Right lobe of liver (tissue), 6 donors: ENCODE measurements at regions not wholly inside any gene's neighbourhood (a gene's known extent, or its start where the extent isn't known, plus 50 kb on each side); places are given as distances from the start of the nearest gene placed in this dataset.

Source experiments
- ATAC-seq, 4 donors: fragments of 200-7000 bp; cut with Tn5 transposase; one replicate each; pipeline ENCODE4 v1.9.1; 2020; ENCODE audit warnings: mild to moderate bottlenecking in 4 of 4, moderate library complexity in 4 of 4
- DNase-seq, 3 donors: peaks; one replicate each; pipeline ENCODE4 v3.0.0-alpha.2; 2020
- H3K27ac ChIP-seq, 3 donors: fragments of 200-600 bp; one replicate each; pipeline ENCODE4 v1.8.0; 2022
- H3K27me3 ChIP-seq, 2 donors: fragments of 200-600 bp; one replicate each; pipeline ENCODE4 v1.8.0; 2022
- H3K36me3 ChIP-seq, 4 donors: fragments of 200-600 bp; sonication (generic) in 1 of 4; one replicate each; pipeline versions ENCODE4 v1.5.1 to v1.8.0; 2017 to 2022; ENCODE audit warnings: control low read depth in 1 of 4
- H3K4me1 ChIP-seq, 4 donors: fragments of 200-600 bp; sonication (generic) in 1 of 4; one replicate each; pipeline versions ENCODE4 v1.5.1 to v1.8.0; 2017 to 2022; ENCODE audit warnings: control low read depth in 1 of 4
- H3K4me3 ChIP-seq, 3 donors: fragments of 200-600 bp; one replicate each; pipeline ENCODE4 v1.8.0; 2022
- H3K9me3 ChIP-seq, 4 donors: fragments of 200-600 bp; sonication (generic) in 1 of 4; one replicate each; pipeline versions ENCODE4 v1.5.1 to v1.8.0; 2017 to 2022; ENCODE audit warnings: control low read depth in 1 of 4
- POLR2A ChIP-seq: fragments of 450-650 bp; IDR thresholded peaks from one replicate; pipeline ENCODE4 v1.6.1; 2017; ENCODE audit warnings: antibody characterized with exemption, mild to moderate bottlenecking
- WGBS: methylation state at CpG from one replicate; pipeline ENCODE4 v1.1.6; 2018; ENCODE audit warnings: low coverage, low lambda C conversion rate; ENCODE audit not compliant: insufficient coverage; ENCODE audit errors: missing lambda C conversion rate; 5-methylcytosine and 5-hydroxymethylcytosine counted together
- intact Hi-C, 2 donors: fragments of 100-400 bp; cut with DNase I; formaldehyde crosslinking; loops; one replicate each; pipeline versions ENCODE4 v1.11.2 to v1.14.1; 2022
- TF ChIP-seq, protein P1 (sequence below), 4 donors: fragments of 200-600 bp in 3 of 4; fragments of 450-650 bp in 1 of 4; IDR thresholded peaks; one replicate each; pipeline versions ENCODE4 v1.5.1 to v1.8.0; 2016 to 2022; ENCODE audit warnings: antibody characterized with exemption in 4 of 4, mild to moderate bottlenecking in 2 of 4
- donor health status: DM: no; HTN: yes; CAD: no.
- donor health status: DM: no; HTN: no; CAD: no.
- donor health status: DM: no; HTN: no; CAD: no.
- donor health status: DM: no; HTN: yes; CAD: no.
- donor health status: DM: no; HTN: yes; CAD: no.

DNA sequence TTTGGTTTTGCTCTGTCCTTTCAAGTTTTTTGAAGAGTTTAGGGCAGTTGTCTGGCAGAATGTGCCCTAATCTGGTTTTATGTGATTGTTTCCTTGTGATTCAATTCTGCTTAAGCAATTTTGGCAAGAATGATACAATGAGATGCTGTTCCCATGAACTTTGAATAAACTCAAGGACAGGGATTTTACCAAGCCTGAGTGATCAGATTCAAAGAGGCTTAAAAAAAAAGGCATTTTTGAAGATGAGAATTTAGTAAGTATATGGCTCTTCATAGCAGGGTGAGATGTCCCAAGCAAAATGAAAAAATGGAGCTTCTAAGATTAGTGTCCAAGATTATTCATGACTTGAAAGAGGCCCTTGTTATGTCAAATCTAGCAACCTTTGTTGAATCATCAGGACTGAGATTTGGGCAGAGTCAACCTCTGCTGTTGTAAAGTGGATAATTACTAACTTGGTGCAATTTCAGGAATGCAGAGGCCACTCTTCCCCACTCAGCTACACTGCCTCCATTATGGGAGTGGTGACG lies 180.6 kb upstream of the NUDT4 start:
- TF ChIP-seq, protein P1, sequence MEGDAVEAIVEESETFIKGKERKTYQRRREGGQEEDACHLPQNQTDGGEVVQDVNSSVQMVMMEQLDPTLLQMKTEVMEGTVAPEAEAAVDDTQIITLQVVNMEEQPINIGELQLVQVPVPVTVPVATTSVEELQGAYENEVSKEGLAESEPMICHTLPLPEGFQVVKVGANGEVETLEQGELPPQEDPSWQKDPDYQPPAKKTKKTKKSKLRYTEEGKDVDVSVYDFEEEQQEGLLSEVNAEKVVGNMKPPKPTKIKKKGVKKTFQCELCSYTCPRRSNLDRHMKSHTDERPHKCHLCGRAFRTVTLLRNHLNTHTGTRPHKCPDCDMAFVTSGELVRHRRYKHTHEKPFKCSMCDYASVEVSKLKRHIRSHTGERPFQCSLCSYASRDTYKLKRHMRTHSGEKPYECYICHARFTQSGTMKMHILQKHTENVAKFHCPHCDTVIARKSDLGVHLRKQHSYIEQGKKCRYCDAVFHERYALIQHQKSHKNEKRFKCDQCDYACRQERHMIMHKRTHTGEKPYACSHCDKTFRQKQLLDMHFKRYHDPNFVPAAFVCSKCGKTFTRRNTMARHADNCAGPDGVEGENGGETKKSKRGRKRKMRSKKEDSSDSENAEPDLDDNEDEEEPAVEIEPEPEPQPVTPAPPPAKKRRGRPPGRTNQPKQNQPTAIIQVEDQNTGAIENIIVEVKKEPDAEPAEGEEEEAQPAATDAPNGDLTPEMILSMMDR (IDR thresholded peaks at IDR 0.05): no peak
- TF ChIP-seq POLR2A: no peak
- H3K4me1 ChIP-seq: no peaks in the 10 kb centered on the region
- no peak overlapping the region for H3K27ac ChIP-seq
- intact Hi-C loops: no loop called here
- no peaks in the 10 kb centered on the region for H3K27me3 ChIP-seq
- DNase-seq (no peak), ATAC-seq (no peak)
- no peaks in the 10 kb centered on the region for H3K36me3 ChIP-seq
- H3K9me3 ChIP-seq: no peaks in the 10 kb centered on the region
- 100% methylated on average over 1 of the region's 1 CpG for WGBS
- no peak overlapping the region for H3K4me3 ChIP-seq

DNA sequence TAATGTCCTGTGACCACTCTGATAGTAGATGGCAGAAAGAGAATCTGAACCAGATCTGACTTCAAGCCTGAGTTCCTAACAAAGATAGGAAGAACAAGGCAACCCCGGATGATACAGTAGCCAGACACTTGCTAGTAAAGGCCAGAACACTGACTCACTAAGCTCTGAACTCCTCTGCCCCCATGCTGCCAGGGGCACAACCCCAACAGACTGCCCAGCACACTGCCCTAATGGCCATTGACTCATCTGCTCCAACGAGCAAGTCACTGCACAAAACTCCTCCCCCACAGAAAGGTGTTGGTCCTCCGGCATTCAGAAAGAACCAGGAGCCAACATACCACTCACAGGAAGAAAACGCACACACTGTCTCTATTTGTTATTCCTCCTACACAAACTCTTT lies 179.6 kb upstream of the NUDT4 start:
- no peak for TF ChIP-seq POLR2A
- TF ChIP-seq, protein P1 (IDR thresholded peaks at IDR 0.05): no peak
- Histone ChIP-seq H3K27ac (no peak overlapping the region), H3K4me3 (no peak overlapping the region), H3K4me1 (no peaks in the 10 kb centered on the region), H3K36me3 (no peaks in the 10 kb centered on the region), H3K9me3 (no peaks in the 10 kb centered on the region), H3K27me3 (no peaks in the 10 kb centered on the region)
- intact Hi-C loops: no loop called here
- peak in 2 of 4 donors; percentile 25 to 97 for ATAC-seq
- 65% methylated on average over 4 of the region's 4 CpGs for WGBS
- DNase-seq: peak in 1 of 3 donors; percentile 39

DNA sequence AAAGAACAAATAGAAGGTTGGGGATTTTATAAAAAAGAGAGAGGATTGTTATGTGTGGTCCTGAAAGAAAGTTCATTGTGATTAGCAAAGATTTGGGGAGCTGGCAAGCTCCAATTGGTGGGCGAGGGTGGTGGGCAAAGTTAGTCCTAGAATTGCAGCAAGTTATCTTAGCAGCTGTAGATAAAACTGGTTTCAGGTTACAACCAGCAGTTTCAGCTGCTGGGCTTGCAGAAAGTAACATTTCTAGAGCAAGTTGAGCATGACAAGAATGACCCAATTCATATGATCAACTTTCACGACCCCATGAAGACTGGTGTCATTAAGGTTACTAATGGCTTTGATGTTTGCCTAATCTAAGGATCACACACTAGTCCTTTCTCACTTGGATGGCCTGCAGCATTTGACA lies 177.9 kb upstream of the NUDT4 start:
- ATAC-seq: no peak
- intact Hi-C loops: no loop called here
- no peak overlapping the region for H3K27ac ChIP-seq
- 20% methylated on average over 1 of the region's 2 CpGs for WGBS
- no peak overlapping the region for H3K4me3 ChIP-seq
- H3K36me3 ChIP-seq: no peaks in the 10 kb centered on the region
- no peak for DNase-seq
- no peaks in the 10 kb centered on the region for H3K9me3 ChIP-seq
- no peaks in the 10 kb centered on the region for H3K27me3 ChIP-seq
- no peaks in the 10 kb centered on the region for H3K4me1 ChIP-seq
- TF ChIP-seq POLR2A: no peak
- TF ChIP-seq, protein P1 (IDR thresholded peaks at IDR 0.05): no peak

DNA sequence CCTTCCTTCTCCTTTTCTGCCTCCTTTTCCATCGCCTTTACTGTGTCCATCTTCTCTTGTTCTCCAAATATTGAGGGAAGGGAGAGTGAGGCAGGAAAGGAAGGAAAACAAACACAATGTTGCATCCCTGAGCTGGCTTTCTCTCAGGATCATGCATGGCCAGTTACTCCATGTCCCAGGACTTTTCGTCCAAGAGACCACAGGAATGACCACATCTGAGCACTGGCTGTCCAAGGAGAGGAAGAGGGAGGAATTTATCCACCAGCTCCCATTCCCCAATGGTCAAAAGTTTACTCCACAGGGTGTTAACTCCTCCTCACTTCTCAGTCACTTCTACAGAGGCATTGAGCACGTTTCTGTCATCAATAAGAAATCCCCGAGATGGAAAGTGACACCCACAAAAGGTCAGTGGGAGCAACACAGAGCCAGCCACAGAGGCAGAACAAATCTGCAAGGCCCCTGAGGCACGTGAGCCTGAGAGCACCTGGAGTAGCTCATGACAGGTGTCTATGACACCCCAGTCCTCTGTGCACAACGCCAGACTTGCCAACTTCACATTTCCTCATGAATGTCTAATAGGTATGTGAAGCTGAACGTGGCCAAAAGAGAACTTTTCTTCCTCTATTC lies 177.3 kb upstream of the NUDT4 start:
- no peak for DNase-seq
- Histone ChIP-seq H3K27ac (no peak overlapping the region), H3K4me1 (no peaks in the 10 kb centered on the region), H3K27me3 (no peaks in the 10 kb centered on the region), H3K9me3 (no peaks in the 10 kb centered on the region), H3K4me3 (no peak overlapping the region), H3K36me3 (no peaks in the 10 kb centered on the region)
- intact Hi-C loops: no loop called here
- no peak for ATAC-seq
- no peak for TF ChIP-seq POLR2A
- TF ChIP-seq, protein P1 (IDR thresholded peaks at IDR 0.05): no peak
- 100% methylated on average over 5 of the region's 7 CpGs for WGBS
